ENCODE measurements at regions not wholly inside any gene's neighbourhood (a gene's known extent, or its start where the extent isn't known, plus 50 kb on each side); places are given as distances from the start of the nearest gene placed in this dataset.
"Not testable (repeated sequence)": the region's sequence is repeated elsewhere in the genome, so short reads cannot be mapped to it uniquely, and the experiment has no call there.

GRCh38 chr10:89952751-89953150 is 251.4 kb downstream of the KIF20B start:
- DNase-seq = no peak

DNA sequence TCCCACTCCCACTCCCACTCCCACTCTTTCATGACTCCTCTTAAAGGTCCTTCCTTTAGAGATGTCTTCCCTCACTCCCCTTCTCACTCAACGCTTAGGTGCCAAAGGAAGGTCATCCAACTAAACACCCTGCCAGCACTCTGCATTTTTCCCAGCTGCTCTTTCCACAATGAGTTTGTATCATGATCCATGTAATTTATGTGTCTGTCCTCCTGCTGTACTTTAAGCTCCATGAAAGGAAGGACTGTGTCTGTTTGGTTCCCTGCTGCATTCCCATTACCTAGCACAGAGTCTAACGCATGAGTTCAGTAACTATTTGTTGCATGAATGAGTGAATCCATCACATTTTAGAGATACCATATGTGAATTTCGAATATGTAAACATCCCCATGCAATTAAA is 252.7 kb downstream of the KIF20B start:
- DNase-seq = no peak

DNA sequence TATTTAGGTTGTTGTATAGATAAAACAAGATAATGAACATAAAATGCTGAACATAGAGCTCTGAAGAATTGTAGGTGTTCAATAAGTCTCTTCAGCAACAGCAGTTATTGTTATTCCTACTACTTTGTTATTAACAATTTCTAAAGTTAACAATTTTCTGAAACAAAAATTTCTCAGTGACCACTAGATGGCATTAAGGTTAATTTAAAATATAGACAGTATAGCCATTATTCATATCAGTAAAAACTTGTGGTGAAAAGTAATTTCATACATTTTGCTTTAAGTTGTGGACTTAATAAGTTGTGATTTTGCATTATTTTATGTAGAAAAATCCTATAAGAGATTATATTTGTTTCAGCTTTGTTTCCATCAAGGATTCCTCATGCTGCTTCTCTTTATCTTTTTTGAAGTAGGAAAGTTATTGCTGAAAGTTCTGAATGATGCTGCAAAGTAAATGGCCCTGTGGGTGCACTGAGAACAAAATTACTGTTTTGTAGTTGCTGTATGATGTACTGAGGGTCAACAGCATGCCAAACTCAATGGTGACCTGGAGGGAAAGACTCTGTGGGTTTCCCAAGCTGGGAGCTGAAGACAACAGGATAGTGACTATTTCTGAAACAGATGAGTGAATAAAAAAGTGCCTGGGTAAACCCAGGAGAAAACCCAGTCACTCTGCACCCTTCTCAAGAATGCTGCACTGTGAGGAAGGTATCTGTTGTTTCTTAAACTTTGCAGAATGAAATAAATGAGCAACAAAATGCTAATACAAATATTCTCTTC is 253.6 kb downstream of the KIF20B start:
- no peak for DNase-seq

GRCh38 chr10:89959433-89960110 is 258.2 kb downstream of the KIF20B start:
- DNase-seq = no peak

DNA sequence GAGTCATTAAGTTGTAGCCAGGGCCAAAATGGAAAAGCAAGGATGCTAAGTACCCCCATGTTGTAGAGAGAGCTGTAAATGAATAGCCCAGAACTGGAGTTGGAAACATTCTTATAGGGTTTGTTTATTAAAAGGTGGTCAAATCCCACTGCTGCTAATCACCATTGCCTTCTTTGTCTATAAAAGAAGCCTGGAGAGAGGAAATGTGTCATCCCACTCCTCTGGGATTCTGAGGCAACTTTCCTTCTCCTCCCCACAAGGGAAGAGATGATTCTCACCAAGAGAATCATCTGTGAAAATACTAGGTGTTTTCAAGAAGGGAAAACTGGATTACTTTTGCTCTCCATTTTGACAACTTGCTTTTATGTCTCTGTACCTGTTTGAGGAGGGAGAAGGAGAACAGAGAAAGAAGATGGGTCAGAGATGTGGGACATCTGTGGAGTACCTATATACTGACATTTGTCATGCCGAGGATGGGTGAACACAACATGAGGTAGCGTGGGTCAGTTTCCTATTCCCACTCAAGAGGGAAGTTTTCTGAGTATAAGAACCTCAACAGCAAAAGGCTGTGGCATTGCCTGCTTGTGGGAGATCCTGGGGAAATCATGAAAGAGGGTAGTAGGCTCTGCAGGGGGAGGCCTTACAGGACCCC is 262.2 kb downstream of the KIF20B start:
- DNase-seq = no peak

GRCh38 chr10:89966211-89966610 is 264.8 kb downstream of the KIF20B start:
- no peak for DNase-seq

- no peak for DNase-seq
Measured at GRCh38 chr10:89973326-89973725, 271.9 kb downstream of the KIF20B start.

DNA sequence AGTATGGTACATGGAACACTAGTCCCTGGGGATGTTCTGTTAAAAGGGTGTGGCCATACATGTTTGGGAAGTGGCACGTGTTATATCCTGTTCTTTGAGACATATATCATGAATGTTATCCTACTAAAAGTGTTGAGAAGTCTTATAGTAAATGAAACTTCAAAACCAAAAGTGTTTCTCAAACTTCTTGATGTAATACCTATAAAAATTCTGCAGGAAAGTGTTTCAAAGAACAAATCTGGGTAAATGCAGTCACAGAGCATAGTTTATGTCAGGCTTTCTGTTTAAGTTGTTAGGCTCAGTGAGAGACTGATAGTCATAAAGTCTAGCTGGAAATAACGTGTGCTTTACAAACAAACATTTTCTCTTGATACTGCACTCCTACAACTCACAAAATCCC is 273.7 kb downstream of the KIF20B start:
- DNase-seq = no peak

DNA sequence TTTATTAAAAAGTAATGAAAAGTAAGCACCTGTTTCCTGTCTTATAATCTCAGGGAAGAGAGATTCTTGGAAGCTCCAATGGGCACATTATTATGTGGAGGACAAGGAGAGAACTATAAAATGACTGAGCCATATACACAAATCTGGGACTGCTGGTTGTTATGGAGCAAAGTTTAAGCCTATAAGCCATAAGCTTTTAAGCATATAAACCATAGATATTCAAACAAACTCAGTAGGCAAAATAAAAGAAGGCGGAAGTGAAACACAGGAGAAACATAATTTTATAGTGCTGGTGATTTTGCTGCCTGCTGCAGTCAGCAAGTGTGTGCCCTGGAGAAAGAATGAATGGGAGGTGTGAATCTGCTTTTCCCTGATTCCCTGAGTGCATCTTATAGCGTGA is 274.4 kb downstream of the KIF20B start:
- DNase-seq = no peak

GRCh38 chr10:89978081-89978480 is 276.7 kb downstream of the KIF20B start:
- DNase-seq = no peak

- no peak for DNase-seq
Measured at GRCh38 chr10:89979726-89980125, 278.3 kb downstream of the KIF20B start.

- no peak for DNase-seq
Measured at GRCh38 chr10:89980166-89980565, 278.8 kb downstream of the KIF20B start.

DNA sequence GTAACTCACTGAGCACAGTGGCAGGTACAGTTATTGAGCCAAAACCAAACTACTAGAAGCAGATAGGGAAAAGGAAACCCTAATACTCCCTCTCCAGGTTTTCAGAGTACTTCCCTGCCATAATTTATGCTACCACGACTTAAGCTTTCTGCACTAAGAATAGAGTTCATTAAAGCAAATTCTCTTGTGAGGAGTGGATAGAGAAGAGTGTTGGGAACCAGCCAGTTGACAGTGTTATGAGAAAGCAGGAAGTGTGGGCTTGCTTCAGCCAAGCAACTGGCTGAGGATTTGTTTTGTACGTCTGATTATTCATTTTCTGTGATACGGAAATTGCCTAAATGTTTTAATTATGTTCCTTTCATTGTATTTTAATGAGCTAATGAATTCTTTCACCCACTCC is 280.5 kb downstream of the KIF20B start:
- no peak for DNase-seq

DNA sequence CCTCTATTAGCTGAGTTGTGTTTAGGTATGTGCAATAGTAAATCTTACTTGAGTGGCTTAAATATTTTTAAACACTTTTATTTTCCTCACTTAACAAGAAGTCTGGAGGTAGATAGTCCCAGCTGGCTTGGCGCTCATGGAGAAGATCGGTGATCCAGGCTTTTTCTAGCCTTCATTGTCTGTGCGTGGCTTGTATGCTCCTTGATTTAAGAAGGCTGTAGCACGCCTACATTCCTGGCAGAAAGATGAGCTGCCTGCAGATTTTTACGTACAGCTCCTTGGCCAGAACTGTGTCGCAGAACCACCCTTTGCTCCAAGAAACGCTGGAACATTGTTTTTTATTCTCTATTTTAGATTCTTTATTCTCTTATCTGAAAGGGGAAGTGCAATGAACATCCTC is 284.1 kb downstream of the KIF20B start:
- no peak for DNase-seq

DNA sequence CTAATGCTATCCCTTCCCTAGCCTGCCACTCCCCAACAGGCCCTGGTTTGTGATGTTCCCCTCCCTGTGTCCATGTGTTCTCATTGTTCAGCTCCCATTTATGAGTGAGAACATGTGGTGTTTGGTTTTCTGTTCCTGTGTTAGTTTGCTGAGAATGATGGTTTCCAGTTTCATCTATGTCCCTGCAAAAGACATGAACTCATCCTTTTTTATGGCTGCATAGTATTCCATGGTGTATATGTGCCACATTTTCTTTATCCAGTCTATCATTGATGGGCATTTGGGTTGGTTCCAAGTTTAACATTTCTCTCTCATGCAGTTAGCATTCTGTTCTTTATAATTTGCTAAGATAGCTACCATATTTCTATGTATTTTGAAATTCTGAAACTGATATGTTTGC is 287.0 kb downstream of the KIF20B start:
- not testable (repeated sequence) for DNase-seq

GRCh38 chr10:89992575-89992974 is 291.2 kb downstream of the KIF20B start:
- DNase-seq = no peak

DNA sequence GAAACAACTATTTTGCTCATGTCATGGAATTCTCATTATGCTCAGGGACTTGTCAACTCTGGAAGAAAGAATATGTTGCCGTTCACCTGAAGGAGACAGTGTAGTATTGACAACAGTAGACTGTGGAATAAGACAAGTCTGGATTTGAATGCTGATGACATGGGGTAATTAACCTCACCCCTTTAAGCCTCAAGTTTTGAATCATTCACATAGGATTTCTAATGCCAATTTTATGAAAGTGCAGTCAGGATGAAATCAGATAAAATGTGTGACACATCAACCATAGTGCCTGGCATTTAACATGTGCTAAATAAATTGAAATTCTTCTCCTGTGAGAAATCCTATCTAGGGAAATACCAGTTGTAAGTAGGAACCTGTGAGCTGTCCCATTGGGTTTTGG is 305.8 kb downstream of the KIF20B start:
- no peak for DNase-seq

DNA sequence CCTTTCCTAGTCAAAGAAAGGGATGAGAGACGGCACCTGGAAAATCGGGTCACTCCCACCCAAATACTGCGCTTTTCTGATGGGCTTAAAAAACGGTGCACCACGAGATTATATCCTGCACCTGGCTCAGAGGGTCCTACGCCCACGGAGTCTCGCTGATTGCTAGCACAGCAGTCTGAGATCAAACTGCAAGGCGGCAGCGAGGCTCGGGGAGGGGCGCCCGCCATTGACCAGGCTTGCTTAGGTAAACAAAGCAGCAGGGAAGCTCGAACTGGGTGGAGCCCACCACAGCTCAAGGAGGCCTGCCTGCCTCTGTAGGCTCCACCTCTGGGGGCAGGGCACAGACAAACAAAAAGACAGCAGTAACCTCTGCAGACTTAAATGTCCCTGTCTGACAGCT is 309.9 kb downstream of the KIF20B start:
- DNase-seq = not testable (repeated sequence)

- no peak for DNase-seq
Measured at GRCh38 chr10:90018819-90019218, 317.4 kb downstream of the KIF20B start.

DNA sequence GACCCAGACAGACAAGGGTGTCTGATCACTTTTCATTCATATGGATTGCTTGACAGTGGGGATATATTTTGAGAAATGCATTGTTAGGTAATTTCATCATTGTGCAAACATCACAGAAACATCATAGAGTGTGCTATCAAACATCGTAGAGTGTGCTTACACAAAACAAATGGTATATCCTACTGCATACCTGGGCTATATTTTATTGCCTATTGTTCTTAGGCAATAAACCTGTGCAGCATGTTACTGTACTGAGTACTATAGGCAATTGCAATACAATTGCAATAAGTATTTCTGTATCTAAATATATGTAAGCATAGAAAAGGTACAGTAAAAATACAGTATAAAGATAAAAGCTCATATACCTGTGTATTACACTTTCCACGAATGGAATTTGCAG is 319.1 kb downstream of the KIF20B start:
- DNase-seq = no peak

- DNase-seq = no peak
Measured at GRCh38 chr10:90023950-90024349, 322.6 kb downstream of the KIF20B start.

DNA sequence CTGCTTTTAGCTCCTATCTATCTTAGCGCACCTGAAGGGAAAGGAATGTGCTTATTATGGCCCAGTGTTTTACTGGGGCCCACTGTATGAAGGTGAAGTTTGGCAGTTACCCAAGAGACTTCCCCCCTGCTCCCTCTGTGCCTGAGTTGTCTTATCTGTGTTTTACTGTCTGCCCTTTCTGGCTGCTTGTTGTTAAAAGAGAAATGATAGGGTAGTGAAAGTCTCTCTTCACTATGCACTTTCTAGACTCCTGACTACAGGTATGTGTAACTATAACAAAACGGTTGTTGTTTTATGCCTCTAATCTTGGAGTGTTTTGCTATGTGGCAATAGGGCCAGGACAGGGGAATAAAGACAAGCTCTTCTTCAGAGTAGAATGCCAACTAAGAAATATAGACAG is 326.9 kb downstream of the KIF20B start:
- no peak for DNase-seq

- no peak for DNase-seq
Measured at GRCh38 chr10:90031776-90032175, 330.4 kb downstream of the KIF20B start.

- DNase-seq = no peak
Measured at GRCh38 chr10:90032519-90032918, 331.1 kb downstream of the KIF20B start.
